Heart left ventricle (tissue), 16 donors: ENCODE measurements at regions not wholly inside any gene's neighbourhood (a gene's known extent, or its start where the extent isn't known, plus 50 kb on each side); places are given as distances from the start of the nearest gene placed in this dataset.

Experiments used
- ATAC-seq, 4 donors: fragments of 200-7000 bp; cut with Tn5 transposase; one replicate each; pipeline ENCODE4 v1.9.1; 2020 to 2022; ENCODE audit warnings: moderate library complexity in 4 of 4, mild to moderate bottlenecking in 3 of 4, moderate number of reproducible peaks in 1 of 4
- DNase-seq, 5 donors: peaks; one replicate each; pipeline ENCODE4 v3.0.0-alpha.2; 2020
- H3K27ac ChIP-seq, 12 donors: fragments of 200-600 bp; sonication (generic) in 4 of 12; one replicate each; pipeline versions ENCODE4 v1.5.0 to v1.8.0; 2016 to 2022; ENCODE audit warnings: mild to moderate bottlenecking in 2 of 12
- H3K27me3 ChIP-seq, 9 donors: fragments of 200-600 bp; sonication (generic) in 2 of 9; one replicate each; pipeline versions ENCODE4 v1.5.1 to v1.8.0; 2016 to 2022; ENCODE audit warnings: mild to moderate bottlenecking in 3 of 9
- H3K36me3 ChIP-seq, 9 donors: fragments of 200-600 bp; sonication (generic) in 2 of 9; one replicate each; pipeline versions ENCODE4 v1.5.0 to v1.8.0; 2018 to 2022; ENCODE audit warnings: mild to moderate bottlenecking in 2 of 9
- H3K4me1 ChIP-seq, 12 donors: fragments of 200-600 bp; sonication (generic) in 4 of 12; one replicate each; pipeline versions ENCODE4 v1.5.0 to v1.8.0; 2016 to 2022; ENCODE audit warnings: mild to moderate bottlenecking in 3 of 12
- H3K4me3 ChIP-seq, 12 donors: fragments of 200-600 bp; sonication (generic) in 4 of 12; one replicate each; pipeline versions ENCODE4 v1.5.0 to v1.8.0; 2017 to 2022; ENCODE audit warnings: mild to moderate bottlenecking in 9 of 12, moderate library complexity in 4 of 12
- H3K9me3 ChIP-seq, 12 donors: fragments of 200-600 bp; sonication (generic) in 4 of 12; one replicate each; pipeline versions ENCODE4 v1.5.0 to v1.8.0; 2016 to 2022; ENCODE audit warnings: mild to moderate bottlenecking in 1 of 12
- POLR2A ChIP-seq, 2 donors: fragments of 450-650 bp; IDR thresholded peaks; one replicate each; pipeline ENCODE4 v1.6.1; 2017; ENCODE audit warnings: antibody characterized with exemption in 2 of 2, mild to moderate bottlenecking in 2 of 2, moderate library complexity in 2 of 2
- WGBS, 4 donors: extraction: QIAGEN DNeasy Blood & Tissue Kit in 2 of 4; methylation state at CpG; one replicate each; pipeline versions ENCODE4 v1.1.5 to v1.1.7; 2013 to 2018; 5-methylcytosine and 5-hydroxymethylcytosine counted together
- intact Hi-C, 10 donors: fragments of 100-400 bp; cut with DNase I; formaldehyde crosslinking; loops; one replicate each; pipeline versions ENCODE4 v1.11.1 to v1.14.2; 2022
- TF ChIP-seq, protein P1 (sequence below), 12 donors: fragments of 200-600 bp; sonication (generic) in 4 of 12; IDR thresholded peaks; one replicate each; pipeline versions ENCODE4 v1.5.0 to v1.8.0; 2018 to 2022; ENCODE audit warnings: antibody characterized with exemption in 12 of 12, mild to moderate bottlenecking in 5 of 12
- donor health status: ischemic (EF 13 %, LVEDD 7.1; RV severe dilation, severe dysfunction).
- donor health status: healthy with polysubstance abuse.
- donor health status: DM: no; HTN: yes; CAD: no.
- donor health status: DM: no; HTN: no; CAD: no.
- donor health status: ischemic (EF 25% LVEDD 6.9; RV normal size, moderate dysfunction).
- donor health status: ischemic (EF 25% LVEDD 5.7; RV mildly dilated, moderate dysfunction).
- donor health status: healthy.
- donor health status: DM: yes; HTN: yes; CAD: no.
- donor health status: ischemic (EF 35%, LVEDD 5.7; RV mildly dilated, moderate dysfunction).
- donor health status: nonischemic (EF 11% LVEDD 7.7; RV severe dilation, severe dysfunction).
- donor health status: DM: yes; HTN: yes; CAD: no.
- donor health status: PGD.
- donor health status: ischemic (EF 29% LVEDD 5.4; RV normal size, mild dysfunction).
- donor health status: nonischemic (EF 23%, LVEDD 6.1; RV moderate dilation, normal function).

DNA sequence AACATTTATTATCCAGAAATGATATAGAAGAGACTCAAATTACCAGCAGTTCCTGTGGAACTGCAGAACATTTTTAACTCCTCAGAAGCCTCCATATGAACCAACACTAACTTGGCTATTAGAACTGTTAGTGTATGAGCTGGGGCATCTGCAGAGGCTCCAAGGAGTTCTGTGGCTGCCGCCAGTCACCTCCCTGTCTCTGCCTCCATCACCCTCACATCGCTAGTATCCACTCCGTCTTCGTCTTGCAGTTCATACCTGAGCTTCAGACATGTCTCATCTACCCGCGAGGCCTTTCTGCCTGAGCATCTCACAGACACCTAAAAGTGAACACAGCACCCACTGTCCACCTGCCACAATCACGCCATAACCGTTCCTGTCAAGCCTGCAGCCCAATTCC, 89.5 kb upstream of the CST7 start:
- no peaks in the 10 kb centered on the region for H3K36me3 ChIP-seq

DNA sequence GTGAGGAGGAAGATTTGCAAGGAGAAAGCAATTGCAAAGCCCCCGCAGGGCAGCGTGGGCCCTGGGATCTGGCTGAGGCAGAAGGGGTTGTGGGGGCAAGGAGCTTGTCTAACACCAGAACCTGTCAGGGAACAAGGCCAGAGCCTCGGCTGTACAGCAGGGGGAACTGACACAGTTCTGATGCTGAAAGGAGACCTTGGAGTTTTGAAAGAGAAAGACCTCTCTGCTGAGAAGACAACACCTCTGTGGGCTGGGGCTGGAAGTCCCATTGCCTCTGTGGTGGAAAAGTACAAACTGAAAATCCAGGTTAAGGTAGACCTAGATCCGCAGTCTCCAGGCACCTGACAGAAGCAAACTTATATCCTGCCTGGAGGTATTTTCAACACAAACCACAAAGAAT, 86.9 kb upstream of the CST7 start:
- Histone ChIP-seq H3K36me3 (no peaks in the 10 kb centered on the region), H3K9me3 (peaks cover 0 to 17% (median 8%) of the 10 kb centered on the region in 12 donors), H3K27me3 (peaks cover 0 to 3% (median 0%) of the 10 kb centered on the region in 9 donors), H3K27ac (no peak overlapping the region), H3K4me3 (no peak overlapping the region), H3K4me1 (no peaks in the 10 kb centered on the region)
- no peak for DNase-seq
- 57 to 77% (median 72%) methylated on average over 3 to 4 of the region's 4 CpGs for WGBS, 4 donors
- TF ChIP-seq, protein P1, sequence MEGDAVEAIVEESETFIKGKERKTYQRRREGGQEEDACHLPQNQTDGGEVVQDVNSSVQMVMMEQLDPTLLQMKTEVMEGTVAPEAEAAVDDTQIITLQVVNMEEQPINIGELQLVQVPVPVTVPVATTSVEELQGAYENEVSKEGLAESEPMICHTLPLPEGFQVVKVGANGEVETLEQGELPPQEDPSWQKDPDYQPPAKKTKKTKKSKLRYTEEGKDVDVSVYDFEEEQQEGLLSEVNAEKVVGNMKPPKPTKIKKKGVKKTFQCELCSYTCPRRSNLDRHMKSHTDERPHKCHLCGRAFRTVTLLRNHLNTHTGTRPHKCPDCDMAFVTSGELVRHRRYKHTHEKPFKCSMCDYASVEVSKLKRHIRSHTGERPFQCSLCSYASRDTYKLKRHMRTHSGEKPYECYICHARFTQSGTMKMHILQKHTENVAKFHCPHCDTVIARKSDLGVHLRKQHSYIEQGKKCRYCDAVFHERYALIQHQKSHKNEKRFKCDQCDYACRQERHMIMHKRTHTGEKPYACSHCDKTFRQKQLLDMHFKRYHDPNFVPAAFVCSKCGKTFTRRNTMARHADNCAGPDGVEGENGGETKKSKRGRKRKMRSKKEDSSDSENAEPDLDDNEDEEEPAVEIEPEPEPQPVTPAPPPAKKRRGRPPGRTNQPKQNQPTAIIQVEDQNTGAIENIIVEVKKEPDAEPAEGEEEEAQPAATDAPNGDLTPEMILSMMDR (IDR thresholded peaks at IDR 0.05), result no peak
- no peak for TF ChIP-seq POLR2A (IDR thresholded peaks at IDR 0.05)
- ATAC-seq, result no peak
- intact Hi-C loops, result no loop called here

More for the DNA sequence above, 89.5 kb upstream of the CST7 start:
- H3K9me3 ChIP-seq, result peaks cover 0 to 23% (median 7%) of the 10 kb centered on the region in 12 donors
- no peak for DNase-seq
- WGBS, 4 donors, result 87 to 92% (median 91%) methylated on average over 8 of the region's 8 CpGs
- no peak for ATAC-seq
- no peaks in the 10 kb centered on the region for H3K4me1 ChIP-seq
- no peak overlapping the region for H3K4me3 ChIP-seq
- TF ChIP-seq, protein P1 (IDR thresholded peaks at IDR 0.05), result no peak
- no peak for TF ChIP-seq POLR2A (IDR thresholded peaks at IDR 0.05)
- peaks cover 0 to 3% (median 0%) of the 10 kb centered on the region in 9 donors for H3K27me3 ChIP-seq
- H3K27ac ChIP-seq, result no peak overlapping the region
- intact Hi-C loops, result loop anchor here in 1 of 10 donors (10.0 kb wide), 1 partner anchor 55 kb away; no protein-coding TSS in a partner anchor

DNA sequence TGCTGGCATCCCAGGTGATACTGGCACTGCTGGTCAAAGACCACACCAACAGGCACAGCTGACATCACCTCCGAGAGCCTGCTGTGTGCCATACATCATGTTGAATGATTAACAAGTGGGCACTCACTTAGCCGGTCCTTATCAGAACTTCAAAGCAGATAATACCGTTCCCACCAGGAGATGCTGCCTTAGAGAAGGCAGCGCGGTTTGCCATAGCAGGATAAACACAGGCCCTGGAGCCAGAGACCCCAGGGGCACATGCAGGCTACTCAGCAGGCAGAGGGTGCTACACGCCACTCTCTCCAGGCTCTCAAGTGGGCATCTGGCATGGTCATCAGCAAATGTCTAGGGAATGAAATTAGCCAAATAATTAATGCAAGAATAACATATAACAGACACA, 86.5 kb upstream of the CST7 start:
- TF ChIP-seq, protein P1 (IDR thresholded peaks at IDR 0.05), result no peak
- TF ChIP-seq POLR2A (IDR thresholded peaks at IDR 0.05), result no peak
- intact Hi-C loops, result no loop called here

DNA sequence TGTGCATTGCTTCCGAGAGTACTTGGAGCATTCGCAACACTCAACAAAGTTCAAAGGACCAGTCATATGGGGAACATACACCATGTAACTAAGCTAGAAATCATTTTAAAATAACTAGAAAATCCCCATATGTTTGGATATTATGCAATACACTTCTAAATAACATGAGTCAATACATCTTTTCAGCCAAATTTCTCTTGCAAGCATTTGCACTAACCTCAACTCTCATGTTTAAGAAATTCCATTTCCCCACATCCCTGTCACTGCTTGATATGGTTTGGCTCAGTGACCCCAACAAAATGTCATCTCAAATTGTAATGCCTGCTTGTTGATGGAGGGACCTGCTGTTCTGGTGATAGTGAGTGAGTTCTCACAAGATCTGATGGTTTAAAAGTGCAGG, 85.7 kb upstream of the CST7 start:
- WGBS, 4 donors, result 47 to 79% (median 68%) methylated on average over 2 of the region's 2 CpGs
- Histone ChIP-seq H3K4me3 (no peak overlapping the region), H3K36me3 (no peaks in the 10 kb centered on the region), H3K27ac (no peak overlapping the region), H3K27me3 (no peaks in the 10 kb centered on the region), H3K4me1 (no peaks in the 10 kb centered on the region), H3K9me3 (peaks cover 0 to 15% (median 8%) of the 10 kb centered on the region in 12 donors)
- TF ChIP-seq, protein P1 (IDR thresholded peaks at IDR 0.05), result no peak
- TF ChIP-seq POLR2A (IDR thresholded peaks at IDR 0.05), result no peak
- no peak for ATAC-seq
- DNase-seq, result no peak
- intact Hi-C loops, result no loop called here

More for the DNA sequence above, 86.5 kb upstream of the CST7 start:
- 39 to 49% (median 45%) methylated on average over 5 to 6 of the region's 6 CpGs for WGBS, 4 donors
- Histone ChIP-seq H3K4me1 (no peaks in the 10 kb centered on the region), H3K27ac (no peak overlapping the region), H3K36me3 (no peaks in the 10 kb centered on the region), H3K9me3 (peaks cover 0 to 15% (median 8%) of the 10 kb centered on the region in 12 donors), H3K27me3 (peaks cover 0 to 3% (median 0%) of the 10 kb centered on the region in 9 donors), H3K4me3 (no peak overlapping the region)
- ATAC-seq (no peak), DNase-seq (no peak)
